ENCODE measurements at regions not wholly inside any gene's neighbourhood (a gene's known extent, or its start where the extent isn't known, plus 50 kb on each side); places are given as distances from the start of the nearest gene placed in this dataset.

DNA sequence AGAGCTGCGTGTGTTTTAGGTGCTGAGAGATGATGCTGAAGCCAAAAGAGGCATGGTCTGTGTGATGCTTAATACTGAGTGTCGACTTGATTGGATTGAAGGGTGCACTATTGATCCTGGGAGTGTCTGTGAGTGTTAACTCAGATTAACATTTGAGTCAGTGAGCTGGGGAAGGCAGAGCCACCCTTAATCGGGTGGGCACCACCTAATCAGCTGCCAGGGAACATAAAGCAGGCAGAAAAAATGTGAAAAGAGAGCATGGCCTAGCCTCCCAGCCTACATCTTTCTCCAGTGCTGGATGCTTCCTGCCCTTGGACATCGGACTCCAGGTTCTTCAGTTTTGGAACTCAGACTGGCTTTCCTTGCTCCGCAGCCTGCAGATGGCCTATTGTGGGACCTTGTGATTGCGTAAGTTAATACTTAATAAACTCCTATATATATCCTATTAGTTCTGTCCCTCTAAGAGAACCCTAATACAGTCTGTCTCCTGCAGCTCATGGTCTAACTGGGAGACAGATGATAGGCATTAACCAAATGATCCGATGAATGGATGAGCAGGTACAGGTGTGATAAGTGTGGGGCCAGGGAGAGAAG is 91.6 kb downstream of the TFAP2C start:
- TF ChIP-seq, protein P1, sequence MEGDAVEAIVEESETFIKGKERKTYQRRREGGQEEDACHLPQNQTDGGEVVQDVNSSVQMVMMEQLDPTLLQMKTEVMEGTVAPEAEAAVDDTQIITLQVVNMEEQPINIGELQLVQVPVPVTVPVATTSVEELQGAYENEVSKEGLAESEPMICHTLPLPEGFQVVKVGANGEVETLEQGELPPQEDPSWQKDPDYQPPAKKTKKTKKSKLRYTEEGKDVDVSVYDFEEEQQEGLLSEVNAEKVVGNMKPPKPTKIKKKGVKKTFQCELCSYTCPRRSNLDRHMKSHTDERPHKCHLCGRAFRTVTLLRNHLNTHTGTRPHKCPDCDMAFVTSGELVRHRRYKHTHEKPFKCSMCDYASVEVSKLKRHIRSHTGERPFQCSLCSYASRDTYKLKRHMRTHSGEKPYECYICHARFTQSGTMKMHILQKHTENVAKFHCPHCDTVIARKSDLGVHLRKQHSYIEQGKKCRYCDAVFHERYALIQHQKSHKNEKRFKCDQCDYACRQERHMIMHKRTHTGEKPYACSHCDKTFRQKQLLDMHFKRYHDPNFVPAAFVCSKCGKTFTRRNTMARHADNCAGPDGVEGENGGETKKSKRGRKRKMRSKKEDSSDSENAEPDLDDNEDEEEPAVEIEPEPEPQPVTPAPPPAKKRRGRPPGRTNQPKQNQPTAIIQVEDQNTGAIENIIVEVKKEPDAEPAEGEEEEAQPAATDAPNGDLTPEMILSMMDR (IDR thresholded peaks at IDR 0.05) = no peak
- TF ChIP-seq TCF7L2 (IDR thresholded peaks at IDR 0.05; ENCODE audit: low read depth, low read length) (no peak), POLR2AphosphoS5 (IDR thresholded peaks at IDR 0.05; ENCODE audit: low read depth, low read length) (no peak)
